GM12878 (cell line): ENCODE measurements at regions not wholly inside any gene's neighbourhood (a gene's known extent, or its start where the extent isn't known, plus 50 kb on each side); places are given as distances from the start of the nearest gene placed in this dataset.

ENCODE experiments used
- ATAC-seq: fragments of 200-7000 bp; cut with Tn5 transposase; 3 replicates; pipeline ENCODE4 v1.9.1; 2020; ENCODE audit warnings: mild to moderate bottlenecking, moderate library complexity
- BruUV-seq: library from RNA; stranded (reverse); fragments of 400-500 nt; replicated peaks from 2 replicates; lab custom pipeline; 2021; lab: Mats Ljungman, UMichigan
- CTCF ChIA-PET: fragments of 300-600 bp; sonication (Branson Sonifier 250); formaldehyde crosslinking; extraction: SDS; loops from one replicate; lab custom pipeline; 2021; ENCODE audit warnings: inconsistent platforms; lab: Yijun Ruan, JAX
- POLR2A ChIA-PET: fragments of 350-600 bp; formaldehyde crosslinking; extraction: SDS; loops from one replicate; lab custom pipeline; 2021; ENCODE audit warnings: inconsistent platforms; lab: Charles Lee
- RAD21 ChIA-PET: fragments of 300-600 bp; sonication (Branson Sonifier 250); formaldehyde crosslinking; loops from one replicate; lab custom pipeline; 2023; ENCODE audit warnings: antibody characterized with exemption; ENCODE audit not compliant: unreplicated experiment; lab: Charles Lee
- SMC1A ChIA-PET: fragments of 300-600 bp; sonication (Branson Sonifier 250); formaldehyde crosslinking; loops from one replicate; lab custom pipeline; 2023; ENCODE audit not compliant: unreplicated experiment, uncharacterized antibody; lab: Charles Lee
- DNase-seq: peaks from one replicate; pipeline ENCODE4 v3.0.0-alpha.2; 2011; ENCODE audit warnings: low read depth, low spot score
- FAIRE-seq: peaks from 3 replicates; lab custom pipeline; 2011; peaks lifted over from hg19 to GRCh38; lab: Jason Lieb, UNC
- H2AFZ ChIP-seq: 2 replicates; pipeline ENCODE4 v1.6.0; 2011; ENCODE audit warnings: low read depth, low read length, control low read depth; ENCODE audit not compliant: control insufficient read depth
- H3K27ac ChIP-seq: 2 replicates; pipeline ENCODE4 v1.5.1; 2011; ENCODE audit warnings: control low read depth; ENCODE audit not compliant: control insufficient read depth, insufficient read depth
- H3K27me3 ChIP-seq, 2 experiments: replicated peaks in 1 of 2; 2 replicates each; pipeline versions ENCODE4 v1.6.0 to v1.6.1; 2011; ENCODE audit warnings: low read length in 1 of 2; ENCODE audit not compliant: control insufficient read depth in 2 of 2, insufficient read depth in 2 of 2
- H3K36me3 ChIP-seq, 2 experiments: 2 replicates each; pipeline ENCODE4 v1.5.1; 2011; ENCODE audit warnings: low read length in 1 of 2; ENCODE audit not compliant: control insufficient read depth in 2 of 2, insufficient read depth in 2 of 2
- H3K4me1 ChIP-seq: 2 replicates; pipeline ENCODE4 v1.6.1; 2011; ENCODE audit warnings: mild to moderate bottlenecking, low read length, moderate library complexity, mixed read lengths; ENCODE audit not compliant: control insufficient read depth, insufficient read depth
- H3K4me2 ChIP-seq: 2 replicates; pipeline ENCODE4 v1.6.0; 2011; ENCODE audit warnings: control low read depth; ENCODE audit not compliant: control insufficient read depth, insufficient read depth
- H3K4me3 ChIP-seq: fragments of 200-600 bp; sonication (generic); 2 replicates; pipeline ENCODE4 v1.5.1; 2016
- H3K79me2 ChIP-seq: 2 replicates; pipeline ENCODE4 v1.6.0; 2011; ENCODE audit warnings: low read length; ENCODE audit not compliant: control insufficient read depth, insufficient read depth
- H3K9ac ChIP-seq: 2 replicates; pipeline ENCODE4 v1.8.0; 2011; ENCODE audit warnings: low read length, control low read depth, mixed read lengths; ENCODE audit not compliant: control insufficient read depth, insufficient read depth
- H3K9me3 ChIP-seq: replicated peaks from 3 replicates; pipeline ENCODE4 v1.5.1; 2011; ENCODE audit warnings: mild to moderate bottlenecking, low read length; ENCODE audit not compliant: control insufficient read depth, insufficient read depth
- H4K20me1 ChIP-seq: 2 replicates; pipeline ENCODE4 v1.6.0; 2011; ENCODE audit not compliant: control insufficient read depth, insufficient read depth
- BACH1 ChIP-seq: fragments of 450-650 bp; IDR thresholded peaks from 2 replicates; pipeline ENCODE4 v1.6.1; 2017; ENCODE audit warnings: mild to moderate bottlenecking, borderline replicate concordance
- GABPA ChIP-seq: IDR thresholded peaks from 2 replicates; pipeline ENCODE4 v1.6.1; 2014; ENCODE audit warnings: antibody characterized with exemption, low read depth, mild to moderate bottlenecking, inconsistent platforms
- JUND ChIP-seq: IDR thresholded peaks from 2 replicates; pipeline ENCODE4 v1.6.1; 2012; ENCODE audit warnings: low read depth, mild to moderate bottlenecking, low read length, improper control_type of control experiment, moderate library complexity
- KLF5 ChIP-seq: fragments of 450-650 bp; IDR thresholded peaks from 2 replicates; pipeline ENCODE4 v1.6.1; 2014; ENCODE audit warnings: mild to moderate bottlenecking; ENCODE audit not compliant: partially characterized antibody
- SIN3A ChIP-seq: IDR thresholded peaks from 2 replicates; pipeline ENCODE4 v1.6.1; 2012; ENCODE audit warnings: low read depth, low read length, improper control_type of control experiment
- SREBF2 ChIP-seq: IDR thresholded peaks from 2 replicates; pipeline ENCODE4 v1.6.1; 2012; ENCODE audit warnings: mild to moderate bottlenecking, low read length
- TCF7 ChIP-seq: IDR thresholded peaks from 2 replicates; pipeline ENCODE4 v1.6.1; 2014; ENCODE audit warnings: antibody characterized with exemption, borderline replicate concordance
- ZNF207 ChIP-seq: fragments of 450-650 bp; IDR thresholded peaks from 2 replicates; pipeline ENCODE4 v1.6.1; 2014; ENCODE audit warnings: antibody characterized with exemption, mild to moderate bottlenecking, borderline replicate concordance
- WGBS: methylation state at CpG from one replicate; pipeline ENCODE4 v1.1.6; 2016; ENCODE audit warnings: low lambda C conversion rate; ENCODE audit not compliant: insufficient replicate concordance, insufficient coverage; ENCODE audit errors: missing lambda C conversion rate; 5-methylcytosine and 5-hydroxymethylcytosine counted together
- in situ Hi-C: fragments of 300-500 bp; cut with MboI; formaldehyde crosslinking; loops from 9 replicates; pipeline ENCODE4 v1.14.3; 2018; ENCODE audit warnings: mixed read lengths
- intact Hi-C: fragments of 100-400 bp; cut with micrococcal nuclease; formaldehyde crosslinking; loops from one replicate; pipeline ENCODE4 v1.14.2; 2022; ENCODE audit not compliant: unreplicated experiment
- TF ChIP-seq, protein P1 (sequence below): fragments of 450-650 bp; IDR thresholded peaks from 2 replicates; pipeline ENCODE4 v1.6.1; 2017; ENCODE audit warnings: mild to moderate bottlenecking, low read depth, inconsistent platforms; ENCODE audit not compliant: poor library complexity, severe bottlenecking

DNA sequence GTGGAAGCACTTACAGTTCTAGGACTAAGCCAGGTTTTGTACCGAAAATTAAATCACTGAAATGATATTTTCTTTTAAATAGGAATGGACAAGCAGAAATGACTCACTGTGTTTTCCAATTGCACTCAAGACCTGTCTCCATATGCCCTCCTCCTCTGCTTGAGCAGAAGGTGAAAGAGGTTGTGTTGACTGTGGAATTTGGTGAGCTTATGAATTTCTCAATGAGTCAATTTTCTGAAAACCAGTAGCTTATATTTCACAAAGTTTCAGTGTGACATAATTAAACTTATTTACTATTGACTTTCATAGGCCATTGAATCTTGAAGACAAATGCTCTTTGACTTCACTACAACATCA, 249.9 kb downstream of the NPR3 start:
- ChIA-PET SMC1A (no interaction called here), CTCF (interaction anchor here (0.6 kb wide), 1 partner anchor 38 kb away, joined by 4 read pairs; no protein-coding TSS in a partner anchor), RAD21 (no interaction called here), POLR2A (no interaction called here)
- H3K4me1 ChIP-seq, result no peaks in the 10 kb centered on the region
- H3K4me2 ChIP-seq, result no peak overlapping the region
- in situ Hi-C loops (no loop called here), intact Hi-C loops (no loop called here)
- 6% methylated on average over 1 of the region's 1 CpG for WGBS
- ATAC-seq (no peak), DNase-seq (no peak), FAIRE-seq (no peak)
- H4K20me1 ChIP-seq, result no peaks in the 10 kb centered on the region
- BruUV-seq, result no TSS peak
- H2AFZ ChIP-seq, result no peak overlapping the region
- H3K27ac ChIP-seq, result no peak overlapping the region
- H3K9ac ChIP-seq, result no peak overlapping the region
- no peaks in the 10 kb centered on the region for H3K27me3 ChIP-seq
- TF ChIP-seq SREBF2 (no peak), GABPA (no peak), ZNF207 (no peak), KLF5 (no peak), SIN3A (no peak), BACH1 (no peak), JUND (no peak), TCF7 (no peak)
- TF ChIP-seq, protein P1, sequence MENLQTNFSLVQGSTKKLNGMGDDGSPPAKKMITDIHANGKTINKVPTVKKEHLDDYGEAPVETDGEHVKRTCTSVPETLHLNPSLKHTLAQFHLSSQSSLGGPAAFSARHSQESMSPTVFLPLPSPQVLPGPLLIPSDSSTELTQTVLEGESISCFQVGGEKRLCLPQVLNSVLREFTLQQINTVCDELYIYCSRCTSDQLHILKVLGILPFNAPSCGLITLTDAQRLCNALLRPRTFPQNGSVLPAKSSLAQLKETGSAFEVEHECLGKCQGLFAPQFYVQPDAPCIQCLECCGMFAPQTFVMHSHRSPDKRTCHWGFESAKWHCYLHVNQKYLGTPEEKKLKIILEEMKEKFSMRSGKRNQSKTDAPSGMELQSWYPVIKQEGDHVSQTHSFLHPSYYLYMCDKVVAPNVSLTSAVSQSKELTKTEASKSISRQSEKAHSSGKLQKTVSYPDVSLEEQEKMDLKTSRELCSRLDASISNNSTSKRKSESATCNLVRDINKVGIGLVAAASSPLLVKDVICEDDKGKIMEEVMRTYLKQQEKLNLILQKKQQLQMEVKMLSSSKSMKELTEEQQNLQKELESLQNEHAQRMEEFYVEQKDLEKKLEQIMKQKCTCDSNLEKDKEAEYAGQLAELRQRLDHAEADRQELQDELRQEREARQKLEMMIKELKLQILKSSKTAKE, result no peak
- H3K79me2 ChIP-seq, result no peaks in the 10 kb centered on the region
- H3K4me3 ChIP-seq, result no peak overlapping the region
- no peaks in the 10 kb centered on the region for H3K36me3 ChIP-seq
- H3K9me3 ChIP-seq, result no peaks in the 10 kb centered on the region
